Thyroid gland (tissue), 4 donors: ENCODE measurements at regions not wholly inside any gene's neighbourhood (a gene's known extent, or its start where the extent isn't known, plus 50 kb on each side); places are given as distances from the start of the nearest gene placed in this dataset.

ENCODE experiments used
- CTCF ChIP-seq, 6 experiments: fragments of 200-600 bp in 3 of 6; fragments of 450-650 bp in 3 of 6; sonication (generic) in 3 of 6; IDR thresholded peaks; one replicate each; pipeline ENCODE4 v1.5.1; 2016 to 2019; ENCODE audit warnings: antibody characterized with exemption in 6 of 6, mild to moderate bottlenecking in 2 of 6, inconsistent platforms in 1 of 6, moderate library complexity in 1 of 6
- POLR2A ChIP-seq, 2 donors: fragments of 450-650 bp; IDR thresholded peaks; one replicate each; pipeline ENCODE4 v1.6.1; 2017; ENCODE audit warnings: antibody characterized with exemption in 2 of 2, mild to moderate bottlenecking in 2 of 2, moderate library complexity in 1 of 2

- no peak for TF ChIP-seq CTCF (IDR thresholded peaks at IDR 0.05)
- TF ChIP-seq POLR2A (IDR thresholded peaks at IDR 0.05) = no peak
Observed at GRCh38 chr13:22103046-22104027, 432.5 kb downstream of the FGF9 start.
